Kidney epithelial cell (primary cell): ENCODE measurements at regions not wholly inside any gene's neighbourhood (a gene's known extent, or its start where the extent isn't known, plus 50 kb on each side); places are given as distances from the start of the nearest gene placed in this dataset.

Source experiments
- DNase-seq: peaks from one replicate; pipeline ENCODE4 v3.0.0-alpha.2; 2010; ENCODE audit warnings: low read depth
- H3K27me3 ChIP-seq: 2 replicates; pipeline ENCODE4 v1.6.0; 2011; ENCODE audit warnings: low read length; ENCODE audit not compliant: control insufficient read depth, insufficient read depth
- H3K36me3 ChIP-seq: 2 replicates; pipeline ENCODE4 v1.5.1; 2011; ENCODE audit warnings: low read length; ENCODE audit not compliant: control insufficient read depth, insufficient read depth
- H3K4me3 ChIP-seq: 2 replicates; pipeline ENCODE4 v1.5.1; 2011; ENCODE audit warnings: low read depth, mild to moderate bottlenecking, control low read depth, low read length
- TF ChIP-seq, protein P1 (sequence below): IDR thresholded peaks from 2 replicates; pipeline ENCODE4 v1.5.1; 2011; ENCODE audit warnings: mild to moderate bottlenecking, moderate library complexity, low read length, control low read depth, inconsistent platforms; ENCODE audit not compliant: insufficient read depth, poor library complexity, severe bottlenecking

GRCh38 chr12:124716208-124717130, 147.2 kb downstream of the SCARB1 start:
- DNase-seq: no peak
- Histone ChIP-seq H3K4me3 (no peak overlapping the region), H3K27me3 (no peaks in the 10 kb centered on the region), H3K36me3 (no peaks in the 10 kb centered on the region)
- TF ChIP-seq, protein P1, sequence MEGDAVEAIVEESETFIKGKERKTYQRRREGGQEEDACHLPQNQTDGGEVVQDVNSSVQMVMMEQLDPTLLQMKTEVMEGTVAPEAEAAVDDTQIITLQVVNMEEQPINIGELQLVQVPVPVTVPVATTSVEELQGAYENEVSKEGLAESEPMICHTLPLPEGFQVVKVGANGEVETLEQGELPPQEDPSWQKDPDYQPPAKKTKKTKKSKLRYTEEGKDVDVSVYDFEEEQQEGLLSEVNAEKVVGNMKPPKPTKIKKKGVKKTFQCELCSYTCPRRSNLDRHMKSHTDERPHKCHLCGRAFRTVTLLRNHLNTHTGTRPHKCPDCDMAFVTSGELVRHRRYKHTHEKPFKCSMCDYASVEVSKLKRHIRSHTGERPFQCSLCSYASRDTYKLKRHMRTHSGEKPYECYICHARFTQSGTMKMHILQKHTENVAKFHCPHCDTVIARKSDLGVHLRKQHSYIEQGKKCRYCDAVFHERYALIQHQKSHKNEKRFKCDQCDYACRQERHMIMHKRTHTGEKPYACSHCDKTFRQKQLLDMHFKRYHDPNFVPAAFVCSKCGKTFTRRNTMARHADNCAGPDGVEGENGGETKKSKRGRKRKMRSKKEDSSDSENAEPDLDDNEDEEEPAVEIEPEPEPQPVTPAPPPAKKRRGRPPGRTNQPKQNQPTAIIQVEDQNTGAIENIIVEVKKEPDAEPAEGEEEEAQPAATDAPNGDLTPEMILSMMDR: no peak

DNA sequence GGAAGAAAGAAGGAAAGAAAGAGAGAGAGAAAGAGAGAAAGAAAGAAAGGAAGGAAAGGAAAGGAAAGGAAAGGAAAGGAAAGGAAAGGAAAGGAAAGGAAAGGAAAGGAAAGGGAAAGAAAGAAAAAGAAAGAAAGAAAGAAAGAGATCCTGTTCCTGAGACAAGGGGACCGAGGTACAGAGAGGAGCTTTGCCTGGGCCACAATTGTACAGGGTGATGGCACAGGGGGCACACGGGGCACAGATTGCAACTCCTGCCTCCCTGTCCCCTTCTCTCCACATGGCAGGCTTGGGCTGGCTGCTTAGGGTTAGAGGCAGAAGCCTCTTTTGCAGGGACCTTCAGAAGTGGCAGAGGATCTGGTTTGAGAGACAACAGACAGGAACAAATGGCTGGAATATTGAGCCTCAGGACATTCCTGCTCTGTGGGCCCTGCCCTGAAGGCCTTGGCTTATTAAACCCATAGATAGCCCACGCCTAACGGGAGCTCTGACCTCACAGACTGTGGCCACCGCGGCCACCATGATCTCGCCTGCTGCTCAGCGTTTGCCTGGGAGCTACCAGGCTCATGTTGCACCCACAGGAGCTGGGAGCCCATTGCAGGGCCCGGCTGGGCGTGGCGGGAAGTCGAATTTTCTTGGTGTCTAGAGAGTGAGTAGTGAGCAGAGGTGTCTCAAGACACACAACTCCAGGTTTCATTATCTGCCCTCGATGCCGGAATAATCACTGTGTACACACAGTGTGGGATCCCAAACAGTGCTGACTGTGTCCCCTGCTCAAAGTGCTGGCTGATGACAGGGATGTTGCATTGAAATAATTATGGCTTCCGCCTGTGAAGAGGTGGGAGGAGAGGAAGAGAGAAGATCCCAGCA, 147.9 kb upstream of the NCOR2 start:
- Histone ChIP-seq H3K36me3 (no peaks in the 10 kb centered on the region), H3K27me3 (no peaks in the 10 kb centered on the region), H3K4me3 (no peak overlapping the region)
- DNase-seq: no peak
- TF ChIP-seq, protein P1: no peak

DNA sequence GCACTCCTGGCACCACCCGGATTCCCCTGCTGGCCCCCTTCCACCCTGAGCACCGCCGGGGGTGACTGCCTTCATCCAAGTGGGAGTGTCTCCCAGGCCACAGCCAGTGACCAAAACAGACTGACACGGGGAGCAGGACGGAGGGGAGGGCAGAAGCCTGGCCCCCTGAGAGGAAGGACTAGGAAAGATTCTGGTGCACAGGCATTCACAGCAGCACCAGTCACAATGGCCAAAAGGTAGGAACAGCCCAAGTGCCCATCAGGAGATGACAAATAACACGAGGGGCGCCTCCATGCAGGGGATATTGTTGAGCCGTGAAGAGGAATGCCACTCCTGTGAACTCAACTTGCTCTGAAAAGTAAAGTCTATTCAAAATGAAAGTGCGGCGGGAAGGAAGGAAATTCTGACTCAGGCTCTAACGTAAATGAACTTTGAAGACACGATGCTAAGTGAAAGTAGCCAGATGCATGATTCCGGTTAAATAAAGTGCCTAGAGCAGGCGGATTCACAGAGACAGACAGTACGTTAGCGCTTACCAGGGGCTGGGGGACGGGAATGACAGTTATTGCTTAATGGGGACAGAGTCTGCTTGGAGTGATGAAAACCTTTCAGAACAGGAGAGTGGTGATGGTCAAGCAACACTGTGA, 146.1 kb upstream of the NCOR2 start:
- no peaks in the 10 kb centered on the region for H3K27me3 ChIP-seq
- TF ChIP-seq, protein P1: no peak
- no peak overlapping the region for H3K4me3 ChIP-seq
- no peaks in the 10 kb centered on the region for H3K36me3 ChIP-seq
- DNase-seq: peak; percentile 73

DNA sequence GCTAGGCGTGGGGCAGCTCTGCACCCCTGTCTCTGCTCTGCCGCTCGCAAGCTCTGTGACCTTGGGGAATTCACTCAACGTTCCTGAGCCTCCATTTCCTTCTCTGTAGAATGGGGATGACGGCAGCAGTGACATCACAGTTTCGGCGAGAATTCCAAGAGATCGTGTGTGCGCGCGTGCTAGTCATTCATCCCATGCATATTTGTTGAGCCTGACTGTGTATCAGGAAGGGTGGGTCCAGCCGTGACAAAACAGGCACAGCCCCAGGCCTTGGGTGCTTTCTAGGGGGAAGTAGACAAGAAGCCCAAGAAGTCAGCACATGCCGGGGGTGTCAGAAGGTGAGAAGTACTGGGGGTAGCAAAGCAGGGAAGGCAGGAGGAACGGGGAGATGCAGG, 145.6 kb upstream of the NCOR2 start:
- H3K4me3 ChIP-seq: no peak overlapping the region
- DNase-seq: no peak
- TF ChIP-seq, protein P1: no peak

DNA sequence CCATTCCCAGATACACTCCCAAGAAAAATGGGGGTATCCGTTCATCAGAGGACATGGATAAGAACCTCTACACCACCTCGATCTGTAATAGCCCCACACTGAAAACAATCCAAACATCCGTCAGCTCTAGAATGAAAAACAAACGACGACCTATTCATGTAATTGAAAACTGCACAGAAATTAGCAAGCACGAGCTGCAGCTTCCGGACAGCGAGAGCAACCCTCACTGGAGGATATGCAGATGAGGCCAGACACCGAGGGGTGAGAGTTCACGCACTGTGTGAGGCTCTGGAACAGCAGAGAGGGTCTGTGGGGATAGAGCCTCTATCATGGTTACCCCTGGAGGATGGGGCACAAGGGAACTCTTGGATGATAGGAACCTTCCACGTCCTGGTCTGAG, 143.9 kb upstream of the NCOR2 start:
- no peaks in the 10 kb centered on the region for H3K36me3 ChIP-seq
- TF ChIP-seq, protein P1: no peak
- no peak overlapping the region for H3K4me3 ChIP-seq
- H3K27me3 ChIP-seq: no peaks in the 10 kb centered on the region
- DNase-seq: no peak

More for the DNA sequence above, 145.6 kb upstream of the NCOR2 start:
- no peaks in the 10 kb centered on the region for H3K36me3 ChIP-seq
- no peaks in the 10 kb centered on the region for H3K27me3 ChIP-seq
